Activated T-helper 2 cell treated with anti-CD3 and anti-CD28 coated beads, Interferon-gamma antibody, Interleukin-2, Interleukin-4, amounts not matched to agents 10 μg/mL and 5 μg/mL and 100 μg/mL, durations not matched to agents 14 hours and 24 hours and 36 hours (primary cell): ENCODE measurements at regions not wholly inside any gene's neighbourhood (a gene's known extent, or its start where the extent isn't known, plus 50 kb on each side); places are given as distances from the start of the nearest gene placed in this dataset.

Experiments
- DNase-seq: peaks from one replicate; pipeline ENCODE4 v3.0.0; 2021; ENCODE audit warnings: low spot score
- H3K27ac Mint-ChIP-seq: one replicate; pipeline ENCODE4 v1.8.0; 2021; ENCODE audit warnings: mixed read lengths
- H3K27me3 Mint-ChIP-seq: one replicate; pipeline ENCODE4 v1.8.0; 2021; ENCODE audit warnings: low read depth, mixed read lengths
- H3K36me3 Mint-ChIP-seq: one replicate; pipeline ENCODE4 v1.8.0; 2021; ENCODE audit warnings: low read depth, mixed read lengths
- H3K4me1 Mint-ChIP-seq: one replicate; pipeline ENCODE4 v1.8.0; 2021; ENCODE audit warnings: low read depth, mixed read lengths
- H3K4me3 Mint-ChIP-seq: one replicate; pipeline ENCODE4 v1.8.0; 2021; ENCODE audit warnings: low read depth, mild to moderate bottlenecking, moderate library complexity, mixed read lengths
- H3K9me3 Mint-ChIP-seq: one replicate; pipeline ENCODE4 v1.8.0; 2021; ENCODE audit warnings: mixed read lengths
- intact Hi-C: fragments of 100-400 bp; cut with micrococcal nuclease; formaldehyde crosslinking; loops from one replicate; pipeline ENCODE4 v1.15.1; 2023

GRCh38 chr4:96681218-96681617, 841.3 kb downstream of the PDHA2 start:
- Mint-ChIP-seq H3K4me1 (no peaks in the 10 kb centered on the region), H3K27me3 (no peaks in the 10 kb centered on the region), H3K36me3 (no peaks in the 10 kb centered on the region), H3K4me3 (no peak overlapping the region), H3K27ac (no peak overlapping the region), H3K9me3 (peaks cover 6% of the 10 kb centered on the region)
- no peak for DNase-seq
- intact Hi-C loops: no loop called here

GRCh38 chr4:96685691-96686090, 845.8 kb downstream of the PDHA2 start:
- H3K4me3 Mint-ChIP-seq: no peak overlapping the region
- H3K27ac Mint-ChIP-seq: no peak overlapping the region
- H3K4me1 Mint-ChIP-seq: no peaks in the 10 kb centered on the region
- no peak for DNase-seq
- intact Hi-C loops: no loop called here
- H3K27me3 Mint-ChIP-seq: no peaks in the 10 kb centered on the region
- peaks cover 11% of the 10 kb centered on the region for H3K9me3 Mint-ChIP-seq
- no peaks in the 10 kb centered on the region for H3K36me3 Mint-ChIP-seq

GRCh38 chr4:96691521-96691920, 851.6 kb downstream of the PDHA2 start:
- Mint-ChIP-seq H3K36me3 (no peaks in the 10 kb centered on the region), H3K9me3 (peaks cover 11% of the 10 kb centered on the region), H3K27ac (no peak overlapping the region), H3K27me3 (no peaks in the 10 kb centered on the region), H3K4me1 (no peaks in the 10 kb centered on the region), H3K4me3 (no peak overlapping the region)
- intact Hi-C loops: no loop called here
- no peak for DNase-seq

- Mint-ChIP-seq H3K4me1 (no peaks in the 10 kb centered on the region), H3K27ac (no peak overlapping the region), H3K27me3 (no peaks in the 10 kb centered on the region), H3K4me3 (no peak overlapping the region), H3K9me3 (no peaks in the 10 kb centered on the region), H3K36me3 (no peaks in the 10 kb centered on the region)
- no peak for DNase-seq
- intact Hi-C loops: no loop called here
Measured at GRCh38 chr4:96698831-96699230, 858.9 kb downstream of the PDHA2 start.

- Mint-ChIP-seq H3K27ac (no peak overlapping the region), H3K27me3 (no peaks in the 10 kb centered on the region), H3K4me3 (no peak overlapping the region), H3K36me3 (no peaks in the 10 kb centered on the region), H3K4me1 (no peaks in the 10 kb centered on the region), H3K9me3 (no peaks in the 10 kb centered on the region)
- intact Hi-C loops: no loop called here
- no peak for DNase-seq
Measured at GRCh38 chr4:96703265-96703664, 863.4 kb downstream of the PDHA2 start.

- H3K9me3 Mint-ChIP-seq: no peaks in the 10 kb centered on the region
- H3K36me3 Mint-ChIP-seq: no peaks in the 10 kb centered on the region
- no peak for DNase-seq
- no peaks in the 10 kb centered on the region for H3K27me3 Mint-ChIP-seq
- H3K27ac Mint-ChIP-seq: no peak overlapping the region
- no peaks in the 10 kb centered on the region for H3K4me1 Mint-ChIP-seq
- intact Hi-C loops: no loop called here
- H3K4me3 Mint-ChIP-seq: no peak overlapping the region
Measured at GRCh38 chr4:96708766-96709165, 868.9 kb downstream of the PDHA2 start.

GRCh38 chr4:96713271-96713850, 873.5 kb downstream of the PDHA2 start:
- no peak overlapping the region for H3K27ac Mint-ChIP-seq
- H3K27me3 Mint-ChIP-seq: no peaks in the 10 kb centered on the region
- no peaks in the 10 kb centered on the region for H3K4me1 Mint-ChIP-seq
- intact Hi-C loops: no loop called here
- DNase-seq: no peak
- no peaks in the 10 kb centered on the region for H3K36me3 Mint-ChIP-seq
- no peak overlapping the region for H3K4me3 Mint-ChIP-seq
- H3K9me3 Mint-ChIP-seq: peaks cover 9% of the 10 kb centered on the region

- H3K27ac Mint-ChIP-seq: no peak overlapping the region
- no peaks in the 10 kb centered on the region for H3K4me1 Mint-ChIP-seq
- H3K27me3 Mint-ChIP-seq: no peaks in the 10 kb centered on the region
- no peak overlapping the region for H3K4me3 Mint-ChIP-seq
- peaks cover 12% of the 10 kb centered on the region for H3K9me3 Mint-ChIP-seq
- intact Hi-C loops: no loop called here
- no peak for DNase-seq
- no peaks in the 10 kb centered on the region for H3K36me3 Mint-ChIP-seq
Measured at GRCh38 chr4:96729641-96730040, 889.7 kb downstream of the PDHA2 start.

GRCh38 chr4:96730432-96730831, 890.5 kb downstream of the PDHA2 start:
- intact Hi-C loops: no loop called here
- Mint-ChIP-seq H3K36me3 (no peaks in the 10 kb centered on the region), H3K9me3 (peaks cover 12% of the 10 kb centered on the region), H3K4me1 (no peaks in the 10 kb centered on the region), H3K27me3 (no peaks in the 10 kb centered on the region), H3K4me3 (no peak overlapping the region), H3K27ac (no peak overlapping the region)
- DNase-seq: no peak

- Mint-ChIP-seq H3K36me3 (no peaks in the 10 kb centered on the region), H3K4me1 (no peaks in the 10 kb centered on the region), H3K27ac (no peak overlapping the region), H3K4me3 (no peak overlapping the region), H3K9me3 (peaks cover 16% of the 10 kb centered on the region), H3K27me3 (no peaks in the 10 kb centered on the region)
- no peak for DNase-seq
- intact Hi-C loops: no loop called here
Measured at GRCh38 chr4:96736352-96736889, 896.5 kb downstream of the PDHA2 start.

- no peak for DNase-seq
- Mint-ChIP-seq H3K27ac (no peak overlapping the region), H3K4me1 (no peaks in the 10 kb centered on the region), H3K36me3 (no peaks in the 10 kb centered on the region), H3K27me3 (no peaks in the 10 kb centered on the region), H3K9me3 (peaks cover 7% of the 10 kb centered on the region), H3K4me3 (no peak overlapping the region)
- intact Hi-C loops: no loop called here
Measured at GRCh38 chr4:96739101-96739500, 899.2 kb downstream of the PDHA2 start.

GRCh38 chr4:96742332-96743014, 902.6 kb downstream of the PDHA2 start:
- Mint-ChIP-seq H3K4me1 (no peaks in the 10 kb centered on the region), H3K27ac (no peak overlapping the region), H3K36me3 (no peaks in the 10 kb centered on the region), H3K4me3 (no peak overlapping the region), H3K27me3 (no peaks in the 10 kb centered on the region), H3K9me3 (peaks cover 10% of the 10 kb centered on the region)
- no peak for DNase-seq
- intact Hi-C loops: no loop called here

GRCh38 chr4:96744676-96745075, 904.8 kb downstream of the PDHA2 start:
- intact Hi-C loops: no loop called here
- H3K27me3 Mint-ChIP-seq: no peaks in the 10 kb centered on the region
- H3K27ac Mint-ChIP-seq: no peak overlapping the region
- no peaks in the 10 kb centered on the region for H3K36me3 Mint-ChIP-seq
- no peaks in the 10 kb centered on the region for H3K4me1 Mint-ChIP-seq
- H3K9me3 Mint-ChIP-seq: peaks cover 14% of the 10 kb centered on the region
- no peak for DNase-seq
- H3K4me3 Mint-ChIP-seq: no peak overlapping the region
